Endothelial cell of umbilical vein (primary cell): ENCODE measurements at regions not wholly inside any gene's neighbourhood (a gene's known extent, or its start where the extent isn't known, plus 50 kb on each side); places are given as distances from the start of the nearest gene placed in this dataset.

Source experiments
- BruUV-seq: library from RNA; stranded (reverse); fragments of 400-500 nt; replicated peaks from 2 replicates; lab custom pipeline; 2021; lab: Mats Ljungman, UMichigan
- CTCF ChIA-PET: fragments of 300-600, 350-600 bp; sonication (Branson Sonifier 250); formaldehyde crosslinking; loops from one replicate; lab custom pipeline; 2021; ENCODE audit warnings: antibody characterized with exemption, inconsistent platforms; lab: Charles Lee
- POLR2A ChIA-PET: fragments of 300-600, 350-600 bp; sonication (Branson Sonifier 250); formaldehyde crosslinking; loops from one replicate; lab custom pipeline; 2021; ENCODE audit warnings: antibody characterized with exemption, inconsistent platforms; lab: Charles Lee
- DNase-seq: peaks from one replicate; pipeline ENCODE4 v3.0.0-alpha.2; 2011; ENCODE audit warnings: low read depth, low spot score
- FAIRE-seq: peaks from 2 replicates; lab custom pipeline; 2011; peaks lifted over from hg19 to GRCh38; lab: Jason Lieb, UNC
- H2AFZ ChIP-seq: 2 replicates; pipeline ENCODE4 v1.6.0; 2012; ENCODE audit warnings: low read depth, low read length, control low read depth, inconsistent platforms
- H3K27ac ChIP-seq: 2 replicates; pipeline ENCODE4 v1.5.1; 2011; ENCODE audit warnings: low read depth, mild to moderate bottlenecking, control low read depth, low read length, moderate library complexity; ENCODE audit not compliant: insufficient read depth
- H3K27me3 ChIP-seq, 2 experiments: 2 replicates each; pipeline versions ENCODE4 v1.6.0 to v1.6.1; 2011; ENCODE audit warnings: low read length in 2 of 2, mixed read lengths in 1 of 2; ENCODE audit not compliant: control insufficient read depth in 2 of 2, insufficient read depth in 2 of 2
- H3K36me3 ChIP-seq, 2 experiments: 2 replicates in 1 of 2; 3 replicates in 1 of 2; pipeline ENCODE4 v1.5.1; 2011; ENCODE audit warnings: low read length in 2 of 2, mild to moderate bottlenecking in 1 of 2, moderate library complexity in 1 of 2; ENCODE audit not compliant: control insufficient read depth in 2 of 2, insufficient read depth in 2 of 2; ENCODE audit errors: extremely low read depth in 1 of 2
- H3K4me1 ChIP-seq: 3 replicates; pipeline ENCODE4 v1.5.1; 2011; ENCODE audit warnings: mild to moderate bottlenecking, low read length; ENCODE audit not compliant: control insufficient read depth, insufficient read depth; ENCODE audit errors: extremely low read depth
- H3K4me2 ChIP-seq: 2 replicates; pipeline ENCODE4 v1.6.1; 2011; ENCODE audit warnings: low read length, control low read depth, mixed read lengths; ENCODE audit not compliant: insufficient read depth
- H3K4me3 ChIP-seq, 3 experiments: fragments of 200-600 bp in 1 of 3; sonication (generic), shearing (Covaris generic) in 1 of 3; replicated peaks in 1 of 3; 2 replicates each; pipeline ENCODE4 v1.5.1; 2011 to 2016; ENCODE audit warnings: control low read depth in 3 of 3, low read length in 3 of 3, mild to moderate bottlenecking in 2 of 3, inconsistent platforms in 1 of 3, low read depth in 1 of 3, moderate library complexity in 1 of 3; ENCODE audit not compliant: insufficient read depth in 1 of 3
- H3K79me2 ChIP-seq: 2 replicates; pipeline ENCODE4 v1.6.0; 2012; ENCODE audit warnings: low read length, inconsistent platforms; ENCODE audit not compliant: control insufficient read depth, insufficient read depth
- H3K9ac ChIP-seq: replicated peaks from 2 replicates; pipeline ENCODE3; 2011; ENCODE audit warnings: low read length, control low read depth; ENCODE audit not compliant: insufficient read depth; ENCODE audit errors: extremely low read depth
- H3K9me1 ChIP-seq: replicated peaks from 3 replicates; pipeline ENCODE4 v1.6.0; 2011; ENCODE audit warnings: mild to moderate bottlenecking, low read length; ENCODE audit not compliant: control insufficient read depth, insufficient read depth; ENCODE audit errors: extremely low read depth
- H3K9me3 ChIP-seq: replicated peaks from 2 replicates; pipeline ENCODE4 v1.5.1; 2012; ENCODE audit warnings: low read length, inconsistent platforms; ENCODE audit not compliant: control insufficient read depth, insufficient read depth
- H4K20me1 ChIP-seq: replicated peaks from 2 replicates; pipeline ENCODE3; 2011; ENCODE audit warnings: mild to moderate bottlenecking, low read length; ENCODE audit not compliant: control insufficient read depth, insufficient read depth; ENCODE audit errors: extremely low read depth
- EZH2 ChIP-seq: IDR thresholded peaks from 2 replicates; pipeline ENCODE4 v1.6.1; 2012; ENCODE audit warnings: borderline replicate concordance, low read depth, mild to moderate bottlenecking, moderate library complexity, low read length, inconsistent platforms; ENCODE audit not compliant: severe bottlenecking
- FOS ChIP-seq: IDR thresholded peaks from 2 replicates; pipeline ENCODE4 v1.6.1; 2011; ENCODE audit warnings: mild to moderate bottlenecking, low read length, moderate library complexity, borderline replicate concordance; ENCODE audit not compliant: insufficient read depth
- GATA2 ChIP-seq: IDR thresholded peaks from 2 replicates; pipeline ENCODE4 v1.7.0; 2011; ENCODE audit warnings: low read depth, mild to moderate bottlenecking, moderate library complexity, mixed read lengths, low read length; ENCODE audit not compliant: insufficient read length, insufficient read depth
- JUN ChIP-seq: IDR thresholded peaks from 2 replicates; pipeline ENCODE4 v1.6.1; 2011; ENCODE audit warnings: borderline replicate concordance, low read depth; ENCODE audit not compliant: insufficient read length, insufficient read depth
- MYC ChIP-seq: IDR thresholded peaks from one replicate; pipeline ENCODE4 v1.6.1; 2011; ENCODE audit warnings: mild to moderate bottlenecking, low read depth, low read length
- POLR2A ChIP-seq: IDR thresholded peaks from 2 replicates; pipeline ENCODE4 v1.6.1; 2012; ENCODE audit warnings: low read depth, mild to moderate bottlenecking, control low read depth, low read length
- POLR2AphosphoS5 ChIP-seq: IDR thresholded peaks from 2 replicates; pipeline ENCODE4 v1.6.1; 2012; ENCODE audit warnings: low read depth, mild to moderate bottlenecking, control low read depth, low read length, moderate library complexity; ENCODE audit not compliant: insufficient read depth
- dilution Hi-C: fragments of 300-500 bp; cut with MboI; formaldehyde crosslinking; loops from one replicate; pipeline ENCODE4 v1.15.0; 2019; ENCODE audit warnings: low sequenced_read_pairs; ENCODE audit not compliant: extremely low pct_ligation_motif_present
- intact Hi-C: fragments of 100-400 bp; cut with micrococcal nuclease; formaldehyde crosslinking; loops from one replicate; pipeline ENCODE4 v1.10.0; 2022
- TF ChIP-seq, protein P1 (sequence below), 2 donors: IDR thresholded peaks; 1 replicate in 1 of 2; 2 replicates in 1 of 2; pipeline ENCODE4 v1.5.1; 2011; ENCODE audit warnings: low read length in 2 of 2, mild to moderate bottlenecking in 2 of 2, moderate library complexity in 2 of 2, control low read depth in 1 of 2, inconsistent platforms in 1 of 2, low read depth in 1 of 2; ENCODE audit not compliant: insufficient read depth in 1 of 2; ENCODE audit errors: extremely low read depth in 1 of 2
- TF ChIP-seq, protein P2 (sequence below): IDR thresholded peaks from 2 replicates; pipeline ENCODE4 v1.6.1; 2011; ENCODE audit not compliant: insufficient read depth, insufficient read length

DNA sequence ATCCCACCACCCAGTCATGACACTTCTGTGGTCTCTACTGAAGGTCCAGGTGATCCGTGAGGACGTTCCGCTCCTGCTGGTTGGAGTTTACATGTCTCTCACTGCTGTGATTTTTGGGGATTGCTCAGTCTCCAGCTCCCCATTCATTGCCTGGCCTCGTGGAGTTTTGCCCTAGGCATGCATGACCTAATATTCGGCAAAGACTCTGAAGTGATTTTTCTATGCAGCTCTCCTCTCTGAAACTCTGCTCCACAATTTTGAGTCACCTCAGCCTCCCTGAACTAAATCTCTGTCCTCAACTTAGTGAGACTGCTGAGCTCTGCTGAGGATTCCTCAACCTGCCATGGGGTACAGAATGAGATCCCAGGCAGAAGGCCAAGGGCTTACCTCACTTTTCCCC lies 174.4 kb upstream of the FGGY start:
- no peaks in the 10 kb centered on the region for H3K27me3 ChIP-seq
- no peaks in the 10 kb centered on the region for H3K36me3 ChIP-seq
- TF ChIP-seq, protein P1, sequence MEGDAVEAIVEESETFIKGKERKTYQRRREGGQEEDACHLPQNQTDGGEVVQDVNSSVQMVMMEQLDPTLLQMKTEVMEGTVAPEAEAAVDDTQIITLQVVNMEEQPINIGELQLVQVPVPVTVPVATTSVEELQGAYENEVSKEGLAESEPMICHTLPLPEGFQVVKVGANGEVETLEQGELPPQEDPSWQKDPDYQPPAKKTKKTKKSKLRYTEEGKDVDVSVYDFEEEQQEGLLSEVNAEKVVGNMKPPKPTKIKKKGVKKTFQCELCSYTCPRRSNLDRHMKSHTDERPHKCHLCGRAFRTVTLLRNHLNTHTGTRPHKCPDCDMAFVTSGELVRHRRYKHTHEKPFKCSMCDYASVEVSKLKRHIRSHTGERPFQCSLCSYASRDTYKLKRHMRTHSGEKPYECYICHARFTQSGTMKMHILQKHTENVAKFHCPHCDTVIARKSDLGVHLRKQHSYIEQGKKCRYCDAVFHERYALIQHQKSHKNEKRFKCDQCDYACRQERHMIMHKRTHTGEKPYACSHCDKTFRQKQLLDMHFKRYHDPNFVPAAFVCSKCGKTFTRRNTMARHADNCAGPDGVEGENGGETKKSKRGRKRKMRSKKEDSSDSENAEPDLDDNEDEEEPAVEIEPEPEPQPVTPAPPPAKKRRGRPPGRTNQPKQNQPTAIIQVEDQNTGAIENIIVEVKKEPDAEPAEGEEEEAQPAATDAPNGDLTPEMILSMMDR (IDR thresholded peaks at IDR 0.05; ENCODE audit: extremely low read depth in 1 of 2, insufficient read depth in 1 of 2, low read depth in 1 of 2, low read length in 2 of 2): no peak
- TF ChIP-seq FOS (no peak), JUN (no peak), POLR2A (no peak), GATA2 (no peak), POLR2AphosphoS5 (no peak), EZH2 (no peak), MYC (no peak)
- TF ChIP-seq, protein P2, sequence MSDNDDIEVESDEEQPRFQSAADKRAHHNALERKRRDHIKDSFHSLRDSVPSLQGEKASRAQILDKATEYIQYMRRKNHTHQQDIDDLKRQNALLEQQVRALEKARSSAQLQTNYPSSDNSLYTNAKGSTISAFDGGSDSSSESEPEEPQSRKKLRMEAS: no peak
- intact Hi-C loops: no loop called here
- H2AFZ ChIP-seq: no peak overlapping the region
- no peak for FAIRE-seq
- DNase-seq: no peak
- peaks cover 8% of the 10 kb centered on the region for H3K4me1 ChIP-seq
- BruUV-seq: no TSS peak
- dilution Hi-C loops: no loop called here
- H3K4me3 ChIP-seq: no peak overlapping the region
- H3K79me2 ChIP-seq: no peaks in the 10 kb centered on the region
- no peaks in the 10 kb centered on the region for H4K20me1 ChIP-seq
- H3K9me3 ChIP-seq: no peaks in the 10 kb centered on the region
- ChIA-PET POLR2A (no interaction called here), CTCF (interaction anchor here (1.5 kb wide), 1 partner anchor 576 kb away, joined by 3 read pairs; no protein-coding TSS in a partner anchor)
- H3K4me2 ChIP-seq: no peak overlapping the region
- H3K27ac ChIP-seq: no peak overlapping the region
- no peaks in the 10 kb centered on the region for H3K9me1 ChIP-seq
- H3K9ac ChIP-seq: no peak overlapping the region
